WI38 (cell line): ENCODE measurements at regions not wholly inside any gene's neighbourhood (a gene's known extent, or its start where the extent isn't known, plus 50 kb on each side); places are given as distances from the start of the nearest gene placed in this dataset.

Experiments used
- H3K4me3 ChIP-seq: 2 replicates; pipeline ENCODE4 v1.5.1; 2011; ENCODE audit warnings: low read depth, mild to moderate bottlenecking, control low read depth, low read length
- TF ChIP-seq, protein P1 (sequence below): IDR thresholded peaks from 2 replicates; pipeline ENCODE4 v1.5.1; 2012; ENCODE audit warnings: low read depth, mild to moderate bottlenecking, control low read depth, low read length

DNA sequence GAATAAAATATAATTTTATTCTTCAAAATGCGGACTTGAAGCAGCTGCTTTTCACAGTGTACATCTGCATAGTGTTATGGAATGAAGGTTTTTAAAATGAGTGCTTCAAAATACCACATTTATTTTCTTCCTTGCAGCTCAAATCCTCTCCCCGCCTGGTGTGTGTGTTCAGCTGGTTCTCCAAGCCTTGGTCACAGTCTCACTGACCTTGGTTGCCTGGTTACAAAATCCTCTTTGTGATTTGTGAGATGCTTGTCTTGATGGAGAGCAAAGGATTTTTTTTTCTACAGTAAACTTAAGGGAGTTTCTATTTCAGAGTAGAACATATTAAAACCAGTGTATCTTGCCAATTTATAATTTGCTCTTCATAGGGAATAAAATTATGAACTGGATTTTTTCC lies 139.2 kb downstream of the PCDH18 start:
- H3K4me3 ChIP-seq = no peak overlapping the region
- TF ChIP-seq, protein P1, sequence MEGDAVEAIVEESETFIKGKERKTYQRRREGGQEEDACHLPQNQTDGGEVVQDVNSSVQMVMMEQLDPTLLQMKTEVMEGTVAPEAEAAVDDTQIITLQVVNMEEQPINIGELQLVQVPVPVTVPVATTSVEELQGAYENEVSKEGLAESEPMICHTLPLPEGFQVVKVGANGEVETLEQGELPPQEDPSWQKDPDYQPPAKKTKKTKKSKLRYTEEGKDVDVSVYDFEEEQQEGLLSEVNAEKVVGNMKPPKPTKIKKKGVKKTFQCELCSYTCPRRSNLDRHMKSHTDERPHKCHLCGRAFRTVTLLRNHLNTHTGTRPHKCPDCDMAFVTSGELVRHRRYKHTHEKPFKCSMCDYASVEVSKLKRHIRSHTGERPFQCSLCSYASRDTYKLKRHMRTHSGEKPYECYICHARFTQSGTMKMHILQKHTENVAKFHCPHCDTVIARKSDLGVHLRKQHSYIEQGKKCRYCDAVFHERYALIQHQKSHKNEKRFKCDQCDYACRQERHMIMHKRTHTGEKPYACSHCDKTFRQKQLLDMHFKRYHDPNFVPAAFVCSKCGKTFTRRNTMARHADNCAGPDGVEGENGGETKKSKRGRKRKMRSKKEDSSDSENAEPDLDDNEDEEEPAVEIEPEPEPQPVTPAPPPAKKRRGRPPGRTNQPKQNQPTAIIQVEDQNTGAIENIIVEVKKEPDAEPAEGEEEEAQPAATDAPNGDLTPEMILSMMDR = no peak

DNA sequence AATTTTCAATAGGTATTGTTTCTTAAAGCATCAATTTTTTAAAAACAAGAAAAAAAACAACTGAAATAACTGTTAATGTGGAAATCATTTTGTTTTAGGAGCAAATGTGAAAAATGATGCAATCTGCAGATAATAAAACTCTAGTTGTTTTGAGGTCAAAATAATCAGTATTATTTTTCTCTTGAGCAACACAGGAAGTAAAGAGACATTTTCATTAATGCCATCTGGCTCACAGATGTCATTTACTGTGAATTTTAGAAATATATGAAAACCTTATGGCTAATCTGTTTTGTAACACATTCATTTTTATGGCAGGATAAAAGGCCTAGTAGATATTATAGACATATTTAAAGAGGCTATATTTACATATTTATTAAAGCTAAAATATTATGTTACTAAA lies 141.6 kb downstream of the PCDH18 start:
- TF ChIP-seq, protein P1 = no peak
- H3K4me3 ChIP-seq = no peak overlapping the region

DNA sequence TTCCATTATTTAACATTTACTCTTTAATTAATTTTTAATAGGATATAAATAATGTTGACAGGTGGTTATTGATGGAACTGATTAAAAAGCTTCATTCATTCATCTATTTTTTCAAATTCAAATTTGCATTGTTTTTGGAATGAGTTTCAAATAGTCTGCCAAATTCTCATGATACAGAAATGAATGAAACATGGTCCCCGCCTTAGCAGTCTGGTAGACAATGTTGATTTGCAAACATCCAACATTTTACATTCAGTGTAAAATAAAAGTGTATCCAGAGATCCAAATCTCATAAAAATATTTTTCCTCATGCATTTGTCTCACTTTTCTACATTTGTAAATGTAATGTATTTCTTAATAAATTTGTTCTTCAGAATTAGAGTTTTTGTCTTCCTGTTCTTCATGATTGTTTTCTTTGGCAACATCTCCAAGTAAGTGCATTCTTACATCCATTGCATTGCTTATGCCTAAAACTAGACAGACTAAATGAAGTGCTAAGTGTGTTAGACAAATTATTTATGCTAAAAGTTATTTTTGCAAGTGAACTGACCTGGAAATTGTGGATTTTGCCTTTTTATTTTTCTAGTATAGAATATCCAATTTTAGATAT lies 142.3 kb downstream of the PCDH18 start:
- TF ChIP-seq, protein P1 = no peak
- H3K4me3 ChIP-seq = no peak overlapping the region

DNA sequence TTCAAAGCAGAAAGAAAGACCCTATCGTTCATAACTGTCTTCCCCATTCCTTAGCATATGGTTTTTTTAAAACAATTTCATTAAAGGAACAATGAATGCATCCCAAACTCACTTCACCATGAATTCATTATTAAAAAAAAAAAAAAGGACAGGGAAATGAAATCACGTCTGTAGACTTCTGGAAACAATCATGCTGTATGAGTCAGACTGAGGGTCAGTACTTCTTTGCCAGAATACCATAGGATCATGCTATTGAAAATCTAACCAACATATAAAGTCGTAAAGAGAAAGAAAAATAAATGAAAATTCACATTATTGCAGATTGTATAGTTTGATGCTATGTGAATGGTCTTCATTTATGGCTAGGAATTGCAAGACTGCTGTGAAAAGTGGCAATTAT lies 144.4 kb downstream of the PCDH18 start:
- H3K4me3 ChIP-seq = no peak overlapping the region

DNA sequence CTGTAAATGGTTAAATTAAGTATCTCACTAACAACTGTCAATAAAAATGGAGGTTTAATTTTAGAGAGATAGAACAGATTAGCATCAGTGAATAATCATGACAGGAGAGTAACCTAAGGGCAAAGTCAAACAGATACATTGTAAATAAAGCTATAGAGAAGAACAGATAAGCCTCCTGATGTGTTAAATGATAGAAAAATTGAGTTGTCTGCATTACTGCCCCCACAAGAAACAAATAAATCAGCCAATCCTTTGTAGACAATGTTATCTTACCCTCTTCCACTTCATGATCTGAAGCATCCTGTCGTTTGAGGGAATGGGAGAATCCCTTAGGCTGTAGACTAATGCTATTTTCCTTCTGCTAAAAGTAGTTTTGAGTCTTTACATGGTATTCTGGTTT lies 147.8 kb downstream of the PCDH18 start:
- no peak overlapping the region for H3K4me3 ChIP-seq
- TF ChIP-seq, protein P1 = no peak

More for the DNA sequence above, 144.4 kb downstream of the PCDH18 start:
- TF ChIP-seq, protein P1 = no peak

DNA sequence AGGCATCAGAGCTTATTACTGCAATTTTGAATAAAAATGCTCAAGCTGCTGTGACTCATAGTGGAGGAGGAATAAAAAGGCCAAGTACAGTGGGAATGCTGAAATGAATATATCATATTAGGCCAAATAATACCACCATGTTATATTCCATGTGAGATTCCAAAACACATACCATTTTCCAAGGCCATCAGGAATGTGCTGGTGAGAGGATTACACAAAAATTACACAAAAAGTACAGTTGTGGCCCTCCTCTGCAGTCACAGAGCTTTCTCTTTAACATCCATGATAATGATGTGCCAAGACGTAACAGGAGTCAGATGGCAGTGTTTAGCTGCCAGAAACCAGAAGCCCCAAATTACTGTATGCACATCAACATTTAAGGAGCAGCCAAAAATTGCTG lies 153.5 kb downstream of the PCDH18 start:
- no peak overlapping the region for H3K4me3 ChIP-seq
- TF ChIP-seq, protein P1 = no peak

DNA sequence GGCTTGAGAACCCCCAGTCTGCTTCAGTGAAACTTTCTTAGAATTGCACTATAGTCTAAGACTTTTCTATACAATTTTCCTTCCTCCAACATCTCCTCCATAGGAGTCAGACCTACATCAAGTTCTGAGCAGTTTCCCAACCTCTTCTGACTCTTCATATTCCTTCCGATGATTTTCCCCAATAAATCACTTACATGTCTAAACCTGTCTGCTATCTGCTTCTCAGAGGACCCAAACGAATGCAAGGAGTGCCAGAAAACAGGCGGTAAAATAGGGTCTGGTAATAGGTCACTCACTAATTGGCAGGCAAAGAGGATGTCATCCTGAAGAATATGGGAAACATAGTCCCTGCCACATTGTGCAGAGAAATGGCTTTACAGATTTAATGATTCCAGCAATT lies 153.9 kb downstream of the PCDH18 start:
- TF ChIP-seq, protein P1 = no peak
- H3K4me3 ChIP-seq = no peak overlapping the region
